Epithelial cell of proximal tubule (primary cell): ENCODE measurements at regions not wholly inside any gene's neighbourhood (a gene's known extent, or its start where the extent isn't known, plus 50 kb on each side); places are given as distances from the start of the nearest gene placed in this dataset.

Experiments
- DNase-seq: peaks from one replicate; pipeline ENCODE4 v3.0.0-alpha.2; 2011; ENCODE audit warnings: low read depth
- H3K4me3 ChIP-seq: 2 replicates; pipeline ENCODE4 v1.5.1; 2011; ENCODE audit warnings: low read depth, mild to moderate bottlenecking, low read length
- CTCF ChIP-seq: conservative IDR thresholded peaks from 2 replicates; pipeline ENCODE4 v1.5.1; 2012; ENCODE audit warnings: low read depth, mild to moderate bottlenecking, low read length

GRCh38 chr6:167392631-167393316 is 67.9 kb downstream of the TTLL2 start:
- no peak overlapping the region for H3K4me3 ChIP-seq
- TF ChIP-seq CTCF, result no peak
- DNase-seq, result no peak

GRCh38 chr6:167393731-167394130 is 68.8 kb downstream of the TTLL2 start:
- TF ChIP-seq CTCF, result no peak
- H3K4me3 ChIP-seq, result no peak overlapping the region
- no peak for DNase-seq

- no peak for TF ChIP-seq CTCF
- H3K4me3 ChIP-seq, result no peak overlapping the region
- no peak for DNase-seq
These were observed 69.5 kb downstream of the TTLL2 start for GRCh38 chr6:167394339-167394738.

GRCh38 chr6:167394820-167395219 is 69.9 kb downstream of the TTLL2 start:
- no peak for TF ChIP-seq CTCF
- H3K4me3 ChIP-seq, result no peak overlapping the region
- no peak for DNase-seq

- no peak for DNase-seq
- H3K4me3 ChIP-seq, result no peak overlapping the region
- TF ChIP-seq CTCF, result no peak
These were observed 71.3 kb downstream of the TTLL2 start for GRCh38 chr6:167396068-167396658.

- no peak for TF ChIP-seq CTCF
- no peak for DNase-seq
- no peak overlapping the region for H3K4me3 ChIP-seq
These were observed 72.0 kb downstream of the TTLL2 start for GRCh38 chr6:167396659-167397490.
